Muscle layer of duodenum (tissue), 2 donors: ENCODE measurements at regions not wholly inside any gene's neighbourhood (a gene's known extent, or its start where the extent isn't known, plus 50 kb on each side); places are given as distances from the start of the nearest gene placed in this dataset.

Experiments used
- H3K27ac ChIP-seq: one replicate; pipeline ENCODE4 v1.7.0; 2013; ENCODE audit warnings: mild to moderate bottlenecking, low read length
- H3K27me3 ChIP-seq: one replicate; pipeline ENCODE4 v1.7.0; 2013; ENCODE audit warnings: low read depth, mild to moderate bottlenecking, control low read depth, low read length
- H3K36me3 ChIP-seq, 2 donors: one replicate each; pipeline ENCODE4 v1.7.0; 2013; ENCODE audit warnings: low read length in 2 of 2, control low read depth in 1 of 2, mild to moderate bottlenecking in 1 of 2; ENCODE audit not compliant: insufficient read depth in 2 of 2, control insufficient read depth in 1 of 2
- H3K4me1 ChIP-seq, 2 donors: one replicate each; pipeline ENCODE4 v1.7.0; 2013; ENCODE audit warnings: low read length in 2 of 2, mild to moderate bottlenecking in 2 of 2, control low read depth in 1 of 2, moderate library complexity in 1 of 2; ENCODE audit not compliant: insufficient read depth in 2 of 2, control insufficient read depth in 1 of 2
- H3K4me3 ChIP-seq, 2 donors: one replicate each; pipeline ENCODE4 v1.7.0; 2013; ENCODE audit warnings: low read length in 2 of 2, low read depth in 1 of 2, mild to moderate bottlenecking in 1 of 2
- H3K9me3 ChIP-seq, 2 donors: one replicate each; pipeline ENCODE4 v1.7.0; 2013; ENCODE audit warnings: low read length in 2 of 2, control low read depth in 1 of 2, mild to moderate bottlenecking in 1 of 2; ENCODE audit not compliant: control insufficient read depth in 1 of 2
- donor health status: healthy.

- no peak overlapping the region for H3K4me3 ChIP-seq
- H3K27ac ChIP-seq, result no peak overlapping the region
- H3K4me1 ChIP-seq, result no peaks in the 10 kb centered on the region
- H3K36me3 ChIP-seq, result no peaks in the 10 kb centered on the region
- H3K27me3 ChIP-seq, result no peaks in the 10 kb centered on the region
- no peaks in the 10 kb centered on the region for H3K9me3 ChIP-seq
These were observed 296.2 kb downstream of the TCERG1L start for GRCh38 chr10:131015271-131015670.

GRCh38 chr10:131016556-131016955 is 295.0 kb downstream of the TCERG1L start:
- H3K27ac ChIP-seq, result no peak overlapping the region
- no peaks in the 10 kb centered on the region for H3K9me3 ChIP-seq
- no peaks in the 10 kb centered on the region for H3K4me1 ChIP-seq
- no peak overlapping the region for H3K4me3 ChIP-seq
- H3K27me3 ChIP-seq, result no peaks in the 10 kb centered on the region
- H3K36me3 ChIP-seq, result no peaks in the 10 kb centered on the region

GRCh38 chr10:131017566-131018285 is 293.8 kb downstream of the TCERG1L start:
- no peak overlapping the region for H3K27ac ChIP-seq
- no peak overlapping the region for H3K4me3 ChIP-seq
- no peaks in the 10 kb centered on the region for H3K27me3 ChIP-seq
- H3K36me3 ChIP-seq, result no peaks in the 10 kb centered on the region
- H3K9me3 ChIP-seq, result no peaks in the 10 kb centered on the region
- H3K4me1 ChIP-seq, result no peaks in the 10 kb centered on the region

- Histone ChIP-seq H3K4me3 (no peak overlapping the region), H3K27me3 (no peaks in the 10 kb centered on the region), H3K9me3 (no peaks in the 10 kb centered on the region), H3K27ac (no peak overlapping the region), H3K36me3 (no peaks in the 10 kb centered on the region), H3K4me1 (no peaks in the 10 kb centered on the region)
These were observed 292.5 kb downstream of the TCERG1L start for GRCh38 chr10:131018886-131019500.

DNA sequence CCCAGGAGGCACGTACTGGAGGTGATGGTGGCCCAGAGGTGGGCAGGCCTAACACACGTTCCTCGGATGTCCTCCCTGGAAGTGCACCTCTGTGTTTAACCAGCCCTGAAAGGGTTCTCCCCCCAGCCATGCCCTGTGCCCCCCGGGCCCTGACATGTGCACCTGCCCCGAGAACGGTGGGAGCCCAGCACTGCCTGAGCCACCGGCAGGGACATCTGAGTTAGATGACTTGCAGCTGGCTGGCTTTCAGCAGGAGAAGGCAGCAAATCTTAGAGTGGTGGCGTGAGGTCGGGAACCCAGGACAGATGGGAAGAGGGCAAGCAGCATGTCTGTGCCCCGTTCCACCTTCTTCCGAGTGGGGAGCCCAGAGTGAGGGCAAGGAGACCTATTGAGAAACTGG is 291.8 kb downstream of the TCERG1L start:
- Histone ChIP-seq H3K36me3 (no peaks in the 10 kb centered on the region), H3K4me3 (no peak overlapping the region), H3K4me1 (no peaks in the 10 kb centered on the region), H3K27ac (no peak overlapping the region), H3K27me3 (no peaks in the 10 kb centered on the region), H3K9me3 (no peaks in the 10 kb centered on the region)

- Histone ChIP-seq H3K36me3 (no peaks in the 10 kb centered on the region), H3K4me3 (no peak overlapping the region), H3K4me1 (no peaks in the 10 kb centered on the region), H3K27ac (no peak overlapping the region), H3K27me3 (no peaks in the 10 kb centered on the region), H3K9me3 (no peaks in the 10 kb centered on the region)
These were observed 290.7 kb downstream of the TCERG1L start for GRCh38 chr10:131020775-131021174.

DNA sequence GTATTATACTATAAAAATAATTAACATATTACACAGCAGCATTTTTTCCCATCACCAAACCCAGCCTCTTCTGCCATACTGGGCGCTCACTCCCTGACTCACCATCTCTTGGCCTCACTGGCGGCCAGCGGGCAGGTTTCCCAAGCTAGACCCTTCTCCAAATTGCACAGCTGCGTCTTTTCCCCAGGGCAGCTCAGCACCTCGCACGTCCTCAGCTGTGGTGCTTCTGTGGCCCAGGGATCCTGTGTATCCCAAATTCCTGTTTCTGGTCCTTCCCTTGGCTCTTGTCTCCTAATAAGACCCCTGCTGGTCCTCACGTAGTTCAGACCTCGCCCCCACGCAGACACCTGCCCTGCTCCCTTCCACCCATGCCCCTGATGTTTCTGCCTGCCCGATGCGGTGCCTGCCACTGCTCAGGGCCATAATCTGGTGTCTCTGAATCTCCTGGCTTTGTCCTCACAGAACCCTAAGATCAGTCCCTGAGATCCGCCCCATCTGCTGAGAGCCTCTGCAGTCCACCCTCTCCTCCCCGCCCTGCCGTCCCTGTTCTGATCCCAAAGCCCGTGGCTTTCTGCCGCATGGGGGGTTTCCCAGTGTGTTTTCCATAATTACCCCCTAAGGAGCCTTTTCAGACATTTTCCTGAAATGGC is 290.1 kb downstream of the TCERG1L start:
- no peak overlapping the region for H3K4me3 ChIP-seq
- H3K9me3 ChIP-seq, result no peaks in the 10 kb centered on the region
- H3K4me1 ChIP-seq, result no peaks in the 10 kb centered on the region
- no peaks in the 10 kb centered on the region for H3K27me3 ChIP-seq
- no peak overlapping the region for H3K27ac ChIP-seq
- H3K36me3 ChIP-seq, result no peaks in the 10 kb centered on the region

GRCh38 chr10:131021969-131022368 is 289.6 kb downstream of the TCERG1L start:
- Histone ChIP-seq H3K4me1 (no peaks in the 10 kb centered on the region), H3K27me3 (no peaks in the 10 kb centered on the region), H3K4me3 (no peak overlapping the region), H3K9me3 (no peaks in the 10 kb centered on the region), H3K27ac (no peak overlapping the region), H3K36me3 (no peaks in the 10 kb centered on the region)

- H3K36me3 ChIP-seq, result no peaks in the 10 kb centered on the region
- H3K4me1 ChIP-seq, result no peaks in the 10 kb centered on the region
- no peak overlapping the region for H3K27ac ChIP-seq
- no peak overlapping the region for H3K4me3 ChIP-seq
- no peaks in the 10 kb centered on the region for H3K9me3 ChIP-seq
- no peaks in the 10 kb centered on the region for H3K27me3 ChIP-seq
These were observed 289.2 kb downstream of the TCERG1L start for GRCh38 chr10:131022369-131022768.

DNA sequence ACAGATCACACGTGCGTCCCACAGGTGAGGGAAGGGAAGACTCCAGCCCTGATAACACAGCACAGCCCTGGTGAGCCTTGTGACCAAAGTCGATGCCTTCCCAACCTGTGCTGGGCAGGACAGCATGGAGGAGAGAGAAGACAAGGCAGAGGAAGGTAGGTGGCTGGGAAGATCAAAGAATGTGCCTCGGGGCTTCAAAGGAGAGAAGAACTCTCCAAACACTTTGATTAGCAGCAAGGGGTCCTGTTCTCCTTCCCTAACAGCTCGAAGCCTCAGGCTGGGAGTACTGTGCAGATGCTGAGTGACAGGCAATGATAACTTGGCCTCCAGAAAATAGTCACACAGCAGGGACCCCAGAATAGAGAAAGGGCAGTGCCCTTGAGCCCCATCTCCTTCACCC is 288.5 kb downstream of the TCERG1L start:
- no peak overlapping the region for H3K27ac ChIP-seq
- no peak overlapping the region for H3K4me3 ChIP-seq
- no peaks in the 10 kb centered on the region for H3K4me1 ChIP-seq
- no peaks in the 10 kb centered on the region for H3K9me3 ChIP-seq
- H3K27me3 ChIP-seq, result no peaks in the 10 kb centered on the region
- H3K36me3 ChIP-seq, result no peaks in the 10 kb centered on the region

- no peaks in the 10 kb centered on the region for H3K27me3 ChIP-seq
- no peaks in the 10 kb centered on the region for H3K36me3 ChIP-seq
- no peak overlapping the region for H3K27ac ChIP-seq
- no peak overlapping the region for H3K4me3 ChIP-seq
- no peaks in the 10 kb centered on the region for H3K4me1 ChIP-seq
- H3K9me3 ChIP-seq, result no peaks in the 10 kb centered on the region
These were observed 287.0 kb downstream of the TCERG1L start for GRCh38 chr10:131024259-131025131.
